GM11168 (cell line): ENCODE measurements at regions not wholly inside any gene's neighbourhood (a gene's known extent, or its start where the extent isn't known, plus 50 kb on each side); places are given as distances from the start of the nearest gene placed in this dataset.

ENCODE experiments used
- in situ Hi-C: fragments of 300-500 bp; cut with MboI; formaldehyde crosslinking; loops from one replicate; pipeline ENCODE4 v1.12.0; 2022; ENCODE audit warnings: low sequenced_read_pairs; ENCODE audit not compliant: unreplicated experiment

DNA sequence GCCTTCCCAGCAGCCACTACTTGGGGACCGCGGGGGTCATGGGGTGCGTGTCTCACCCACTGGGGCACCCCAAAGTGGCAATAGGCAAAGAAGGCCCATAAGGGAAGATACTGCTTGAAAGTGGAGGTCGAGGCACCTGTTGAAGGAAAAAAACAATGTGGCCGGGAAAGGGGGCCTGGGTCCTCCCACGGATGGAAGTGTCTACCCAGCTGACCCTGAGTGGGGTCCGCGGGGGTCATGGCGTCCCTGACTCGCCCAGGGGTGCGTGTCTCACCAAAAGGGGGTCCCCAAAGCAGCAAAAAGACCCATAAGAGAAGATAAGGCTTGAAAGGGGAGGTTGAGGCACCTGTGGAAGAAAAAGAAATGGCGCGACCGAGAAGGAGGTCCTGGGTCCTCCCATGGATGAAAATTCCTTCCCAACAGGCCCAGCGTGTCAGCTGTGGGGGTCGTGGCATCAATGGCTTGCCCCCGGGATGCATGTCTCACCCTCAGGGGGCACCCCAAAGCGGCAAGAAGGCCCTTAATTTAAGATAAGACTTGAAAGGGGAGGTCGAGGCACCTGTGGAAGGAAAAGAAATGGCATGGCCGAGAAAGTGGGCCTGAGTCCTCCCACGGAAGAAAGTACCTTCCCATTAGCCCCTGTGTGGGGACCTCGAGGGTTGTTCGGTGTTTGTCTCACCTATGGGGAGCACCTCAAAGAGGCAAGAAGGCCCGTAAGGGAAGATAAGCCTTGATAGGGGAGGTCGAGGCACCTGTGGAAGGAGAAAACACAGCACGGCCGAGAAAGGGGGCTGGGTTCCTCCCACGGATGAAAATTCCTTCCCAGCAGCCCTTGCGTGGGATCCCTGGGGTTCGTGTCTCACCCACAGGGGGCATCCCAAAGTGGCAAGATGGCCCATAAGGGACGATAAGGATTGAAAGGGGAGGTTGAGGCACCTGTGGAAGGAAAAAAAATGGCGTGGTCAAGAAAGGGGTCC lies 266.0 kb downstream of the ALG10 start:
- in situ Hi-C loops, result no loop called here

GRCh38 chr12:34288963-34289345 lies 266.7 kb downstream of the ALG10 start:
- in situ Hi-C loops, result no loop called here

- in situ Hi-C loops, result no loop called here
Measured at GRCh38 chr12:34289431-34290380, 267.4 kb downstream of the ALG10 start.

DNA sequence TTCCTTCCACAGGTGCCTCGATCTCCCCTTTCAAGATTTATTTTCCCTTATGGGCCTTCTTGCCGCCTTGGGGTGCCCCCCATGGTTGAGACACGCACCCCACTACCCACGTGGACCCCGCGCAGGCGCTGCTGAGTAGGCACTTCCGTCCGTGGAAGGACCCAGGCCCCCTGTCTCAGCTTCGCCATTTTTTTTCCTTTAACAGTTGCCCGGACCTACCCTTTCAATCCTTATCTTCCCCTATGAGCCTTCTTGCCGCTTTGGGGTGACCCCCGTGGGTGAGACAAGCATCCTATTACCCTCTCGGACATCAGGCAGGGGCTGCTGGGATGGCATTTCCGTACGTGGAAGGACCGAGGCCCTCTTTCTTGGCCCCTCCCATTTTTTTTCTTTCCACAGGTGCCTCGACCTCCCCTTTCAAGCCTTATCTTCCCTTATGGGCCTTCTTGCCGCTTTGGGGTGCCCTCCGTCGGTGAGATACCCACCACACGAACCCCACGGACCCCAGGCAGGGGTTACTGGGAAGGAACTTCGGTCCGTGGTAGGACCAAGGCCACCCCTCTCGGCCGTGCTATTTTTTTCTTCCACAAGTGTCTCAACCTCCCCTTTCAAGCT lies 268.2 kb downstream of the ALG10 start:
- in situ Hi-C loops, result no loop called here

GRCh38 chr12:34291001-34291400 lies 268.7 kb downstream of the ALG10 start:
- in situ Hi-C loops, result no loop called here

DNA sequence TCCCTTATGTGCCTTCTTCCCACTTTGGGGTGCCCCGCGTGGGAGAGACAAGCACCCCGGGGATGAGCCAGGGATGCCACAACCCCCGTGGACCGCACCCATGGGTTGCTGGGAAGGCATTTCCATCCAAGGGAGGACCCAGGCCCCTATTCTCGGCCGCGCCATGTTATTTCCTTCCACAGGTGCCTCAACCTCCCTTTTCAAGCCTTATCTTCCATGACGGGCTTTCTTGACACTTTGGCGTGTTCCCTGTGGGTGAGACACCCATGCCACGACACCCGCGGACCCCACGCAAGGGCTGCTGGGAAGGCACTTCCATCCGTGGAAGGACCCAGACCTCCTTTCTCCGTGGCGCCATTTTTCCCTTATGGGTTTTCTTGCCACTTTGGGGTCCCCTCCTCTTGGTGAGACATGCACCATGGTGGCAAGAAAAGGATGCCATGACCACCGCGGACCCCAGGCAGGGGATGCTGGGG lies 269.2 kb downstream of the ALG10 start:
- in situ Hi-C loops, result no loop called here

DNA sequence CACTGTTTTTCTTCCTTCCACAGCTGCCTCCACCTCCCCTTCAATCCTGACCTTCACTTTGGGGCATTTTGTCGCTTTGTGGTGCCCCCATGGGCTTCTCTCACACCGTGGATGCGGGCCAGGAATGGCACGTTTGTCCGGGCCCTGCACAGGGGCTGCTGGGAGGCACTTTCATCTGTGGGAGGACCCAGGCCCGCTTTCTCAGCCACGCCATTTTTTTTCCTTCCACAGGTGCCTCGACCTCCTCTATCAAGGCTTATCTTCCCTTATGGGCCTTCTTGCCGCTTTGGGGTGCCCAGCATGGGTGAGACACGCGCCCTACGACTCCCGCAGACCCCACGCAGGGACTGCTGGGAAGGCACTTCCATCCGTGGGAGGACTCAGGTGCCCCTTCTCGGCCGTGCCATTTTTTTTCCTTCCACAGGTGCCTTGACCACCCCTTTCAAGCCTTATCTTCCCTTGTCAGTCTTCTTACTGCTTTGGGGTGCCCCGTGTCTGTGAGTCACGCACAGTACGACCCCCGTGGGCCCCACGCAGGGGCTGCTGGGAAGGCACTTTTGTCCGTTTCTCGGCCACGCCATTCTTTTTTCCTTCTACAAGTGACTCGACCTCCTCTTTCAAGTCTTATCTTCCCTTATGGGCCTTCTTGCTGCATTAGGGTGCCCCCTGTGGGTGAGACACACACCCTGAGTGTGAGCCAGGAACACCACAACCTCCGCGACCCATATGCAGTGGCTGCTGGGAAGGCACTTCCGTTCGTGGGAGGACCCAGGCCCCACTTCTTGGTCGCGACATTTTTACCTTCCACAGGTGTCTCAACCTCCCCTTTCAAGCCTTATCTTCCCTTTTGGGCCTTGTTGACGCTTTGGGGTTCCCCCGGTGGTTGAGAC lies 270.7 kb downstream of the ALG10 start:
- in situ Hi-C loops, result no loop called here

- in situ Hi-C loops, result no loop called here
Measured at GRCh38 chr12:34294137-34294536, 271.8 kb downstream of the ALG10 start.

DNA sequence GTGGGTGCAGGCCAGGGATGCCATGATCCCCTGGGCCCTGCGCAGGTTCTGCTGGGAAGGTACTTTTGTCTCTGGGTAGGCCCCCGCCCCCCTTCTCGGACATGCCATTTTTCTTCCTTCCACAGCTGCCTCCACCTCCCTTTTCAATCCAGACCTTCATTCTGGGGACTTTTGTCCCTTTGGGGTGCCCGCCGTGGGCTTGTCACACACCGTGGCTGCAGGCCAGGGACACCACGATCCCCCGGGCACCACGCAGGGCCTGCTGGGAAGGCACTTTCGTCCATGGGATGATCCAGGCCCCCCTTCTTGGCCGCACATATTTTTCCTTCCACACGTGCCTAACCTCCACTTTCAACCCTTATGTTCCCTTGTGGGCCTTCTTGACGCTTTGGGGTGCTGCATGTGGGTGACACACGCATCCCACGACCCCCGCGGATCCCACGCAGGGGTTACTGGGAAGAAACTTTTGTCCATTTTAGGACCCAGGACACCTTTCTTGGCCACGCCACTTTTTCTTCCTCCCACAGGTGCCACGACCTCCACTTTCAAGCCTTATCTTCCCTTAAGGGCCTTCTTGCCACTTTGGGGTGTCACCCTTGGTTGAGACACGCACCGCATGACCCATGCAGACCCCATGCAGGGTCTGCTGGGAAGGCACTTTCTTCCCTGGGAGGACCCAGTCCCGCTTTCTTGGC lies 272.5 kb downstream of the ALG10 start:
- in situ Hi-C loops, result no loop called here

GRCh38 chr12:34295366-34296142 lies 273.3 kb downstream of the ALG10 start:
- in situ Hi-C loops, result no loop called here

DNA sequence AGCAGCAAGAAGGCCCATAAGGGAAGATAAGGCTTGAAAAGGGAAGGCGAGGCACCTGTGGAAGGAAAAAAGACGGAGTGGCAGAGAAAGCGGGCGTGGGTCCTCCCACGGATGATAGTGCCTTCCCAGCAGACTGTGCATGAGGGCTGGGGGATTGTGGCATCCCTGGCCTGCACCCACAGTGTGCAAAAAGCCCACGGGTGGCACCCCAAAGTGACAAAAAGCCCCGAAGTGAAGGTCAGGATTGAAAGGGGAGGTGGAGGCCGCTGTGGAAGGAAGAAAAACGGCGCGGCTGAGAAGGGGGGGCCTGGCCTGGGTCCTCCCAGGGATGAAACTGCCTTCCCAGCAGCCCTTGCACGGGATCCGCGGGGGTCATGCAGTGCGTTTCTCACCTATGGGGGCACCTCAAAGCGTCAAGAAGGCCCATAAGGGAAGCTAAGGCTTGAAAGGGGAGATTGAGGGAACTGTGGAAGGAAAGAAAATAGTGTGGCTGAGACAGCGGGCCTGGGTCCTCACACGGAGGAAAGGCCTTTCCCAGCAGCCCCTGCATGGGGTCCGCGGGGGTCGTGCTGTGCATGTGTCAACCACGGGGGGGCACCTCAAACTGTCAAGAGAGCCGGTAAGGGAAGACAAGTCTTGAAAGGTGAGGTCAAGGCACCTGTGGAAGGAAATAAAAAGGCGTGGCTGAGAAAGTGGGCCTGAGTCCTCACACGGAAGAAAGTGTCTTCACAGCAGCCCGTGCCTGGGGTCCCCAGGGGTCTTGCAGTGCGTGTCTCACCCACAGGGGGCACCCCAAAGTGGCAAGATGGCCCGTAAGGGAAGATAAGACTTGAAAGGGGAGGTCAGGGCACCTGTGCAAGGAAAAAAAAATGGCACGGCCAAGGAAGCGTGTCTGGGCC lies 274.1 kb downstream of the ALG10 start:
- in situ Hi-C loops, result no loop called here

DNA sequence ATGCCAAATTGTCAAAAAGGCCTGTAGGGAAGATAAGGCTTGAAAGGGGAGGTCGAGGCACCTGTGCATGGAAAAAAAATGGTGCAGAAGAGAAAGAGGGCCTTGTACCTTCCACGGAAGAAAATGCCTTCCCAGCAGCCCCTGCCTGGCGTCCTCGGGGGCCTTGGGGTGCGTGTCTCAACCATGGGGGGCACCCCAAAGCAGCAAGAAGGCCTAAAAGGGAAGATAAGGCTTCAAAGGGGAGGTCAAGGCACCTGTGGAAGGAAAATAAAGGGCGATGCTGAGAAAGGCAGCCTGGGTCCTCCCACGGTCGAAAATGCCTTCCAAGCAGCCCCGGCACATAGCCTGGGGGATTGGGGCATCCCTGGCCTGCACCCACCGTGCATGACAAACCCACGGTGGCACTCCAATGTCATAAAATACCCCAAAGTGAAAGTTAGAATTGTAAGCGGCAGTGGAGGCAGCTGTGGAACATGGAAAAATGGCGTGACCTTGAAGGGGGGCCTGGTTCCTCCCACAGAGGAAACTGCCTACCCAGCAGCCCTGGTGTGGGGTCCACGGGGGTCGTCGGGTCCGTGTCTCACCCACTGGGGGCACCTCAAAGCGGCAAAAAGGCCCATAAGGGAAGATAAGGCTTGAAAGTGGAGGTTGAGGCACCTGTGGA lies 275.0 kb downstream of the ALG10 start:
- in situ Hi-C loops, result no loop called here

DNA sequence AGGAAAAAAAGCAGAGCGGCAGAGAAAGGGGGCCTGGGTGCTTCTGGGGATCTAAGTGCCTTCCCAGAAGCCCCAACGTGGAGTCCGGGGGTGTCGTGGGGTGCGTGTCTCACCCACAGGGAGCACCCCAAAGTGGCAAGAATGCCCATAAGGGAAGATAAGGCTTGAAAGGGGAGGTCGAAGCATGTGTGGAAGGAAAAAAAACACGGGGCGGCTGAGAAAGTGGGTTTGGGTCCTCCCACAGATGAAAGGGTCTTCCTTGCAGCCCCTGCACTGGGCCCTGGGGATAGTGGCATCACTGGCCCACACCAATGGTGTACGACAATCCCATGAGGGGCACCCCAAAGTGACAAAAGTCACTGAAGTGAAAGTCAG lies 275.5 kb downstream of the ALG10 start:
- in situ Hi-C loops, result no loop called here

DNA sequence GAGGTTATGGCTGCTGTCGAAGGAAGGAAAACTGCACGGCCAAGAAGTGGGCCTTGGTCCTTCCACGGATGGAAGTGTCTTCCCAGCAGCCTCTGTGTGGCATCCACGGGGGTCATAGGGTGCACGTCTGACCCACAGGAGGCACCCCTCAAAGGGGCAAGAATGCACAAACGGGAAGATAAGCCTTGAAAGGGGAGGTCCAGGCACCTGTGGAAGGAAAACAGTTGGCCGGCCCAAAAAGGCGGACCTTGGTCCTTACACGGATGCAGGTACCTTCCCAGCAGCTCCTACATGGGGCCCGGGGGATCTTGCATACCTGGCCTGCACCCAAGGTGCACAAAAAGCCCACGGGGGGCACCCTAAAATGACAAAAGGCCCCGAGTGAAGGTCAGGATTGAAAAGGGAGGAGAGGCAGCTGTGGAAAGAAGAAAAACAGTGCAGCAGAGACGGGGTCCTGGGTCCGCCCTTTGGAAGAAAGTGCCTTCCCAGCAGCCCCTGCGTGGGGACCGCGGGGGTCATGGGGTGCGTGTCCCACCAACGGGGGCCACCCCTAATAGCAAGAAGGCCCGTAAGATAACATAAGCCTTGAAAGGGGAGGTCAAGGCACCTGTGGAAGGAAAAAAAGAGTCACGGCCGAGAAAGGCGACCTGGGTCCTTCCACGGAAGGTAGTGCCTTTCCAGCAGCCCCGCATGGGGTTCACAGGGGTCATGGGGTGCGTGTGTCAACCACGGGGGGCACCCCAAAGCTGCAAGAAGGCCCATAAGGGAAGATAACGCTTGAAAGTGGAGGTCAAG lies 276.1 kb downstream of the ALG10 start:
- in situ Hi-C loops, result no loop called here

- in situ Hi-C loops, result no loop called here
Measured at GRCh38 chr12:34298971-34299801, 276.9 kb downstream of the ALG10 start.
